ENCODE measurements at regions not wholly inside any gene's neighbourhood (a gene's known extent, or its start where the extent isn't known, plus 50 kb on each side); places are given as distances from the start of the nearest gene placed in this dataset.

GRCh38 chr4:12846368-12846767 is 637.8 kb downstream of the RAB28 start:
- TF ChIP-seq CTCF (conservative IDR thresholded peaks at IDR 0.05 in 1 of 2, IDR thresholded peaks at IDR 0.05 in 1 of 2; ENCODE audit: extremely low read depth in 1 of 2, insufficient read depth in 1 of 2, low read depth in 1 of 2, low read length in 2 of 2) (no peak), EZH2 (IDR thresholded peaks at IDR 0.05; ENCODE audit: borderline replicate concordance, low read length) (no peak)
